ENCODE measurements at regions not wholly inside any gene's neighbourhood (a gene's known extent, or its start where the extent isn't known, plus 50 kb on each side); places are given as distances from the start of the nearest gene placed in this dataset.

- TF ChIP-seq CTCF (conservative IDR thresholded peaks at IDR 0.05 in 1 of 2, IDR thresholded peaks at IDR 0.05 in 1 of 2; ENCODE audit: extremely low read depth in 1 of 2, insufficient read depth in 1 of 2, low read depth in 1 of 2, low read length in 2 of 2) (no peak), EZH2 (IDR thresholded peaks at IDR 0.05; ENCODE audit: borderline replicate concordance, low read length) (no peak)
Observed at GRCh38 chr3:135314237-135314636, 519.2 kb downstream of the EPHB1 start.

All from mammary epithelial cell (primary cell).